Neural progenitor cell (in vitro differentiated cells): ENCODE measurements at regions not wholly inside any gene's neighbourhood (a gene's known extent, or its start where the extent isn't known, plus 50 kb on each side); places are given as distances from the start of the nearest gene placed in this dataset.

Source experiments
- DNase-seq: peaks from one replicate; pipeline ENCODE4 v3.0.0-alpha.2; 2016; ENCODE audit warnings: low spot score
- H2AFZ ChIP-seq: fragments of 200-600 bp; sonication (generic); replicated peaks from 2 replicates; pipeline ENCODE4 v1.6.1; 2016; ENCODE audit warnings: antibody characterized with exemption
- H3F3A ChIP-seq: fragments of 200-600 bp; sonication (generic); 2 replicates; pipeline ENCODE4 v1.6.1; 2016; ENCODE audit warnings: antibody characterized with exemption, low read depth
- H3K27ac ChIP-seq: fragments of 200-600 bp; sonication (generic); 2 replicates; pipeline ENCODE4 v1.5.1; 2016; ENCODE audit warnings: mild to moderate bottlenecking
- H3K27me3 ChIP-seq: fragments of 200-600 bp; sonication (generic); 2 replicates; pipeline ENCODE4 v1.6.1; 2016; ENCODE audit warnings: mild to moderate bottlenecking, moderate library complexity
- H3K36me3 ChIP-seq: fragments of 200-600 bp; sonication (generic); 2 replicates; pipeline ENCODE4 v1.5.1; 2016
- H3K4me1 ChIP-seq: fragments of 200-600 bp; sonication (generic); 2 replicates; pipeline ENCODE4 v1.6.1; 2016; ENCODE audit warnings: mixed run types
- H3K4me2 ChIP-seq: fragments of 200-600 bp; sonication (generic); 2 replicates; pipeline ENCODE4 v1.6.1; 2016
- H3K4me3 ChIP-seq: fragments of 200-600 bp; sonication (generic); 2 replicates; pipeline ENCODE4 v1.5.1; 2016
- H3K79me2 ChIP-seq: fragments of 200-600 bp; sonication (generic); 2 replicates; pipeline ENCODE4 v1.6.1; 2016; ENCODE audit warnings: low read depth
- H3K9ac ChIP-seq: fragments of 200-600 bp; sonication (generic); 2 replicates; pipeline ENCODE4 v1.6.1; 2016
- H3K9me3 ChIP-seq: fragments of 200-600 bp; sonication (generic); 2 replicates; pipeline ENCODE4 v1.5.1; 2016; ENCODE audit warnings: low read depth
- H4K20me1 ChIP-seq: fragments of 200-600 bp; sonication (generic); 2 replicates; pipeline ENCODE4 v1.6.1; 2016; ENCODE audit warnings: low read depth
- H3K27ac Mint-ChIP-seq: 3 replicates; pipeline ENCODE4 v1.8.0; 2021; ENCODE audit warnings: mixed read lengths
- H3K27me3 Mint-ChIP-seq: 2 replicates; pipeline ENCODE4 v1.8.0; 2022; ENCODE audit warnings: low read depth, mild to moderate bottlenecking, inconsistent platforms, moderate library complexity, mixed read lengths; ENCODE audit not compliant: insufficient read depth
- H3K36me3 Mint-ChIP-seq: 3 replicates; pipeline ENCODE4 v1.8.0; 2021; ENCODE audit warnings: mixed read lengths
- H3K4me1 Mint-ChIP-seq: 3 replicates; pipeline ENCODE4 v1.8.0; 2021; ENCODE audit warnings: mixed read lengths
- H3K4me3 Mint-ChIP-seq: 3 replicates; pipeline ENCODE4 v1.8.0; 2021; ENCODE audit warnings: mild to moderate bottlenecking, moderate library complexity, mixed read lengths
- H3K9me3 Mint-ChIP-seq: 3 replicates; pipeline ENCODE4 v1.8.0; 2020; ENCODE audit warnings: mixed read lengths
- EZH2 ChIP-seq: fragments of 200-600 bp; sonication (generic); IDR thresholded peaks from 2 replicates; pipeline ENCODE4 v1.6.1; 2017; ENCODE audit warnings: antibody characterized with exemption, mild to moderate bottlenecking, moderate library complexity
- EZH2phosphoT487 ChIP-seq: fragments of 200-600 bp; sonication (generic); IDR thresholded peaks from 2 replicates; pipeline ENCODE4 v1.6.1; 2017; ENCODE audit warnings: antibody characterized with exemption
- TF ChIP-seq, protein P1 (sequence below): fragments of 200-600 bp; sonication (generic); IDR thresholded peaks from 2 replicates; pipeline ENCODE4 v1.5.1; 2017; ENCODE audit warnings: antibody characterized with exemption, mild to moderate bottlenecking

DNA sequence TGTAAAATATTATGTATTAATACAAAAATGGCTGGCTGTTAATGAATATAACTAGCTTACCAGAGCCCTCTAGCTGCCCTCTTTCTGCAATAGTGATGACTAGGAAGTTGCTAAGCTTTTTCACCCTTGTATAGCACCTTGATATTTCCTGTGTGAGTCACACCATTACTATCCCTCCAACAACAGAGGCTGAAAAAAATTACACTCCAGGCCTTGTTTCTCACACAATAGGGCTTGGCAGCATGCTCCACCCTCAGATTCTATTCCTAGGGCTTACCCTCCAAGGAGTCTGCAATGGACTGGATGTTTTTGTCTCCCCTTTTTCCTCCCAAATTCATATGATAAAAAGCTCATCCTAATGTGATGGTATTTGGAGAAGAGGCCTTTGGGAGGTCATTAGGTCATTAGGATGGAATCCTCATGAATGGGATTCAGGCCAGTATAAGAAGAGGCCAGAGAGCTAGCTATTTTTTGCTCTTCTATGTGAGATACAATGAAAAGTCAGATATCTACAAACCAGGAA, 184.6 kb upstream of the MAP1B start:
- H3K27ac Mint-ChIP-seq, result peak overlapping the region; percentile 42
- Histone ChIP-seq H3K27me3 (no peaks in the 10 kb centered on the region), H3K9ac (no peak overlapping the region), H3K4me1 (peaks cover 21% of the 10 kb centered on the region), H3K4me2 (peak overlapping the region; percentile 32), H4K20me1 (no peaks in the 10 kb centered on the region), H3F3A (no peaks in the 10 kb centered on the region), H3K36me3 (no peaks in the 10 kb centered on the region), H2AFZ (peak overlapping the region; percentile 50), H3K79me2 (no peaks in the 10 kb centered on the region), H3K27ac (no peak overlapping the region), H3K9me3 (no peaks in the 10 kb centered on the region), H3K4me3 (no peak overlapping the region)
- peaks cover 17% of the 10 kb centered on the region for H3K4me1 Mint-ChIP-seq
- no peak for DNase-seq
- no peak for TF ChIP-seq EZH2phosphoT487
- TF ChIP-seq, protein P1, sequence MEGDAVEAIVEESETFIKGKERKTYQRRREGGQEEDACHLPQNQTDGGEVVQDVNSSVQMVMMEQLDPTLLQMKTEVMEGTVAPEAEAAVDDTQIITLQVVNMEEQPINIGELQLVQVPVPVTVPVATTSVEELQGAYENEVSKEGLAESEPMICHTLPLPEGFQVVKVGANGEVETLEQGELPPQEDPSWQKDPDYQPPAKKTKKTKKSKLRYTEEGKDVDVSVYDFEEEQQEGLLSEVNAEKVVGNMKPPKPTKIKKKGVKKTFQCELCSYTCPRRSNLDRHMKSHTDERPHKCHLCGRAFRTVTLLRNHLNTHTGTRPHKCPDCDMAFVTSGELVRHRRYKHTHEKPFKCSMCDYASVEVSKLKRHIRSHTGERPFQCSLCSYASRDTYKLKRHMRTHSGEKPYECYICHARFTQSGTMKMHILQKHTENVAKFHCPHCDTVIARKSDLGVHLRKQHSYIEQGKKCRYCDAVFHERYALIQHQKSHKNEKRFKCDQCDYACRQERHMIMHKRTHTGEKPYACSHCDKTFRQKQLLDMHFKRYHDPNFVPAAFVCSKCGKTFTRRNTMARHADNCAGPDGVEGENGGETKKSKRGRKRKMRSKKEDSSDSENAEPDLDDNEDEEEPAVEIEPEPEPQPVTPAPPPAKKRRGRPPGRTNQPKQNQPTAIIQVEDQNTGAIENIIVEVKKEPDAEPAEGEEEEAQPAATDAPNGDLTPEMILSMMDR, result no peak
- TF ChIP-seq EZH2, result no peak
- peaks cover 4% of the 10 kb centered on the region for H3K27me3 Mint-ChIP-seq
- H3K36me3 Mint-ChIP-seq, result no peaks in the 10 kb centered on the region
- H3K4me3 Mint-ChIP-seq, result no peak overlapping the region
- peaks cover 17% of the 10 kb centered on the region for H3K9me3 Mint-ChIP-seq

GRCh38 chr5:71923755-71924154, 183.5 kb upstream of the MAP1B start:
- Histone ChIP-seq H4K20me1 (no peaks in the 10 kb centered on the region), H3K9me3 (no peaks in the 10 kb centered on the region), H3K79me2 (no peaks in the 10 kb centered on the region), H3K36me3 (no peaks in the 10 kb centered on the region), H3K27ac (no peak overlapping the region), H3K4me2 (no peak overlapping the region), H3K4me3 (no peak overlapping the region), H3K27me3 (no peaks in the 10 kb centered on the region), H2AFZ (no peak overlapping the region), H3K9ac (no peak overlapping the region), H3F3A (no peaks in the 10 kb centered on the region), H3K4me1 (peaks cover 21% of the 10 kb centered on the region)
- Mint-ChIP-seq H3K27ac (no peak overlapping the region), H3K36me3 (no peaks in the 10 kb centered on the region), H3K27me3 (peaks cover 4% of the 10 kb centered on the region), H3K9me3 (peaks cover 21% of the 10 kb centered on the region), H3K4me3 (no peak overlapping the region), H3K4me1 (peaks cover 17% of the 10 kb centered on the region)
- DNase-seq, result no peak
- TF ChIP-seq, protein P1, result no peak
- TF ChIP-seq EZH2 (no peak), EZH2phosphoT487 (no peak)

DNA sequence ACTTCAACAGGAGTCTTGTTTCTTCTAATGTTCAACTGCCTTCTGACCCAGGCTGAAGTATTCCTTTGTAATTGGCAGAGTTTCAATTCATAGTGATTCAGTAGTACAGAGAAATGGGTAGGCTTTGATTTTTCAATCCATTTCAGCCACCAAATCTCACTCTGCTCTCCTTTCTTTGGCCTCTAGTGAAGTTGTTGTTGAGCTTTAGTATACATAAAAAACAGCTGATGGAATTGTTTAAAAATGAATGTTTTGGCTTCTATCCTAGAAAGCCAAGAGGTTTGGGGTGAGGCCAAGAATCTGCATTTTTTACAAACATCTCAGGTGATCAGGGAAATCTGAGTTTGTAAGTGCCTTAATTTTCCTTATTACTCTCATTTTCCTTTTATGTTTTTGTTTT, 182.9 kb upstream of the MAP1B start:
- Mint-ChIP-seq H3K4me1 (peaks cover 17% of the 10 kb centered on the region), H3K36me3 (no peaks in the 10 kb centered on the region), H3K27me3 (peaks cover 4% of the 10 kb centered on the region), H3K9me3 (peaks cover 21% of the 10 kb centered on the region), H3K4me3 (no peak overlapping the region), H3K27ac (no peak overlapping the region)
- no peaks in the 10 kb centered on the region for H3K36me3 ChIP-seq
- H3K9ac ChIP-seq, result no peak overlapping the region
- DNase-seq, result no peak
- H4K20me1 ChIP-seq, result no peaks in the 10 kb centered on the region
- H3K27ac ChIP-seq, result no peak overlapping the region
- no peak for TF ChIP-seq EZH2phosphoT487
- TF ChIP-seq, protein P1, result no peak
- no peak for TF ChIP-seq EZH2
- no peaks in the 10 kb centered on the region for H3F3A ChIP-seq
- no peaks in the 10 kb centered on the region for H3K27me3 ChIP-seq
- peaks cover 21% of the 10 kb centered on the region for H3K4me1 ChIP-seq
- no peaks in the 10 kb centered on the region for H3K9me3 ChIP-seq
- H3K4me3 ChIP-seq, result no peak overlapping the region
- no peaks in the 10 kb centered on the region for H3K79me2 ChIP-seq
- no peak overlapping the region for H3K4me2 ChIP-seq
- no peak overlapping the region for H2AFZ ChIP-seq
